Right cardiac atrium (tissue), 5 donors: ENCODE measurements at regions not wholly inside any gene's neighbourhood (a gene's known extent, or its start where the extent isn't known, plus 50 kb on each side); places are given as distances from the start of the nearest gene placed in this dataset.

ENCODE experiments used
- ATAC-seq, 2 donors: fragments of 200-7000 bp; cut with Tn5 transposase; one replicate each; pipeline versions ENCODE4 v1.8.0 to v1.9.1; 2020; ENCODE audit warnings: moderate library complexity in 2 of 2, mild to moderate bottlenecking in 1 of 2
- DNase-seq, 3 donors: peaks; one replicate each; pipeline ENCODE4 v3.0.0-alpha.2; 2020
- H3K27ac ChIP-seq: one replicate; pipeline ENCODE4 v1.5.1; 2013; ENCODE audit warnings: mild to moderate bottlenecking, low read length, control low read depth, moderate library complexity
- H3K27me3 ChIP-seq: one replicate; pipeline ENCODE4 v1.6.1; 2013; ENCODE audit not compliant: control insufficient read depth, insufficient read depth
- H3K4me1 ChIP-seq: one replicate; pipeline ENCODE4 v1.6.1; 2013; ENCODE audit warnings: low read length; ENCODE audit not compliant: control insufficient read depth, insufficient read depth
- H3K4me3 ChIP-seq: one replicate; pipeline ENCODE4 v1.5.1; 2013; ENCODE audit warnings: low read length, control low read depth
- H3K9me3 ChIP-seq: one replicate; pipeline ENCODE4 v1.6.1; 2013; ENCODE audit warnings: low read length; ENCODE audit not compliant: control insufficient read depth
- WGBS: extraction: QIAGEN DNeasy Blood & Tissue Kit; methylation state at CpG from one replicate; pipeline ENCODE4 v1.1.7; 2013; 5-methylcytosine and 5-hydroxymethylcytosine counted together
- intact Hi-C, 4 donors: fragments of 100-400 bp; cut with DNase I; formaldehyde crosslinking; loops; one replicate each; pipeline versions ENCODE4 v1.11.0 to v1.14.0; 2022 to 2023
- donor health status: healthy with polysubstance abuse.
- donor health status: DM: no; HTN: yes; CAD: no.
- donor health status: DM: no; HTN: no; CAD: no.
- donor health status: DM: no; HTN: yes; CAD: no; lungs with severe emphysema.
- donor health status: DM: yes; HTN: yes; CAD: no.

DNA sequence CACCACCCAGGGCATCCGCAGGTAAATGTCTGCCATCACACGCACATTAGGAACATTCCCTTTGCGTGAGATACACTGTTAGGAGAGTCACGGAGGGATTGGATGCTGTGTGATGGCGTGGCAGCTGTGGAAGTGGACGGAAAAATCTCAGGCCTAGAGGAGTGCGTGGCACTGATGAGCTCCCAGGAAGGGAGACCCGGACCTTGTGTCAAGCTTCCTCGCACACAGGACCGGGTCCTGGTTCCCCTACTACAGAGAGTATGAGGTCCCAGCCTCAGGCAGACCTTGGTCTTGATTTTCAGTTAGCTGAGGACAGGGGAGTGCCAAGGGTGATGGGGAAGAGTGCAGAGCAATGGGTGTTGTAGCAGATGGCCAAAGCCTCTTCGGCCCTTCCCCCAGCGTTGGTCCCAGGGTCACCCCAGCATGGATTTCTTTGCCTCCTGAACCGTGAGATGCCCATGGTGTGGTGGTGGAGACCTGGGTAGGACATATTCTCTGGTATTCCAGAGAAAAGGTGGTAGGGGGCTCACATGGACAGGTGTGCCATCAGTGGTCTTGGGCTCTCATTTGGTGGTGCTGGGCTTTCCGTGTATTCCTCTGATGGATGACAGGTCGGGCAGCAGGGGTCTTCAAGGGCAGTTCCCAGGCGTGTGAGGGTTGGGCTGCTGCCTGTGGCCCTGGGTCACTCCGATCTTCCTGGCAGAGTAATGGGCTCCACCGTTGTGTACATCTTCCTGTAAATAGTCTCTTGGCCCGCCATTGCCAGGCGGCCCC, 105.1 kb downstream of the SNRPN start:
- intact Hi-C loops: no loop called here
- WGBS: 91% methylated on average over 20 of the region's 20 CpGs
- peaks cover 97% of the 10 kb centered on the region for H3K9me3 ChIP-seq

GRCh38 chr15:25060472-25060803, 105.7 kb downstream of the SNRPN start:
- Histone ChIP-seq H3K4me3 (no peak overlapping the region), H3K4me1 (no peaks in the 10 kb centered on the region), H3K9me3 (peaks cover 97% of the 10 kb centered on the region), H3K27ac (no peak overlapping the region), H3K27me3 (no peaks in the 10 kb centered on the region)
- no peak for ATAC-seq
- intact Hi-C loops: no loop called here
- no peak for DNase-seq
- 88% methylated on average over 8 of the region's 8 CpGs for WGBS

More for the DNA sequence above, 105.1 kb downstream of the SNRPN start:
- ATAC-seq: no peak
- no peak overlapping the region for H3K4me3 ChIP-seq
- H3K4me1 ChIP-seq: no peaks in the 10 kb centered on the region
- DNase-seq: no peak
- H3K27ac ChIP-seq: no peak overlapping the region
- H3K27me3 ChIP-seq: no peaks in the 10 kb centered on the region

DNA sequence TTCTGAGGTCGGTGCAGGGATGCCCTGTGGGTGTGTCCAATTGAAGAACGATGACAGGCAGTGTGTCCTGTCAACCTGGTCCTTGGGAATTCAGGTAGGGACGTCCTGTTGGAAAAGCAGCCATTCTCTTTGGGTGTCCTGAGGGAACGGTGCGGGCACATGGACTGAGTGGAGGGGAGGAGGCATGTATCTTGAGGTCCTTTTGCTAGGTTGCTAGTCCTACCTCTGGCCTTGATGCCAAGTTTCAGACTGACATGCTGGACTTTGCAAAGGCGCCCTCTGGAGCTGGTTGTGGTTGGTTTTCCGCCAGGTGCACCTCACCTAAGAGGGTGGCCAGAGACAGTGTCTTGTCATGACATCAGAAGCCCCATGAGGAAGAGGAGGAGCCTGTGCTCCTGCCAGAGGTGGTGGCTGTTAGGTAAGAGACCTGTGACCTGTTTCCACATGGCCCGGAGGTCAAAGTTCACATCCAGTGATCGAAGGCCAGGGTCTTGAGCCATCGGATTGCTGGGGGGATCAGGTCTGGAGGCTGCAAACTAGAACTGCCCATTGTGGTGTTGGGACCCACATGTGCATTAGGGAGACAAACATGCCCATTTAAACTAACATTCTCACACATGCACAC, 106.3 kb downstream of the SNRPN start:
- ATAC-seq: no peak
- WGBS: 83% methylated on average over 10 of the region's 10 CpGs
- Histone ChIP-seq H3K27me3 (no peaks in the 10 kb centered on the region), H3K27ac (no peak overlapping the region), H3K4me3 (no peak overlapping the region), H3K4me1 (no peaks in the 10 kb centered on the region), H3K9me3 (peaks cover 97% of the 10 kb centered on the region)
- DNase-seq: no peak
- intact Hi-C loops: no loop called here

- peaks cover 97% of the 10 kb centered on the region for H3K9me3 ChIP-seq
- H3K4me3 ChIP-seq: no peak overlapping the region
- ATAC-seq: no peak
- DNase-seq: no peak
- WGBS: 93% methylated on average over 23 of the region's 23 CpGs
- intact Hi-C loops: no loop called here
- no peak overlapping the region for H3K27ac ChIP-seq
- no peaks in the 10 kb centered on the region for H3K27me3 ChIP-seq
- no peaks in the 10 kb centered on the region for H3K4me1 ChIP-seq
Observed at GRCh38 chr15:25061808-25062550, 107.2 kb downstream of the SNRPN start.

DNA sequence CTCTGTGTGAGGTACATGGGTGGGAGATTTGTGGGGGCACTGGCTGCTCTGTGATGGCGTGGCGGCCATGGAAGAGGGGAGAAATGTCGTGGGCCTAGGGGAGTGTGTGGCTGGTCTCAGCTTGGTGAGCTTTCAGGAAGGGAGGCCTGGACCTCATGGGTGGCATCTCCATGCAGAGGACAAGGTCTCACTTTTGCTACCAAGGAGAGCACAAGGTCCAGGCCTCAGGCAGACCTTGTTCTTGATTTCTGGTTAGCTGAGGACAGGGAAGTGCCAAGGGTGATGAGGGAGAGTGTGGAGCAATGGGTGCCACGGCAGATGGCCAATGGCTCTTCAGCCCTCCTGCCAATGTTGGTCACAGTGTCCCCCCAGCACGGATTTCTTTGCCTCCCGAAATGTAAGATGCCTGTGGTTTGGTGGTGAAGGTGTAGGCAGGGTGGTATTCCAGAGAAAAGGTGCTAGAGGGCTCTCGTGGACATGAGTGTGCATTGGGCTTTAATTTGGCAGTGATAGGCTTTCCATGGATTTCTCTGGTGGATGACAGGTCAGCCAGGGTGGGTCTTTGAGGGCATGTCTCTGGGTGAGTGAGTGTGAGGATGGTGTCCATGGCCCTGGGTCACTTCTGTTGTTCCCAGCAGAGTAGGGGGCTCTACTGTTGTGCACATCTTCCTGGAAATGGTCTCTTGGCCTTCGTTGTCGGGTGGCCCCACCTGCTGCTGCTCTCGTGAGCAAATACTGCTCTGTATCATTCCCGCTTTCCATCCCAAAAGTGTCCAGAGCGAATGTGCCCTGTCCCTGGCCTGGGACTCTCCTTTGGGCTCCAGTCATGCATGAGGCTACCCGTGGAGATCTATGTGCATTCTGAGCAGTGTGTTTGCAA, 108.0 kb downstream of the SNRPN start:
- no peak overlapping the region for H3K4me3 ChIP-seq
- 84% methylated on average over 13 of the region's 13 CpGs for WGBS
- H3K9me3 ChIP-seq: peaks cover 96% of the 10 kb centered on the region
- DNase-seq: no peak
- no peak overlapping the region for H3K27ac ChIP-seq
- H3K4me1 ChIP-seq: no peaks in the 10 kb centered on the region
- no peaks in the 10 kb centered on the region for H3K27me3 ChIP-seq
- ATAC-seq: no peak
- intact Hi-C loops: no loop called here

DNA sequence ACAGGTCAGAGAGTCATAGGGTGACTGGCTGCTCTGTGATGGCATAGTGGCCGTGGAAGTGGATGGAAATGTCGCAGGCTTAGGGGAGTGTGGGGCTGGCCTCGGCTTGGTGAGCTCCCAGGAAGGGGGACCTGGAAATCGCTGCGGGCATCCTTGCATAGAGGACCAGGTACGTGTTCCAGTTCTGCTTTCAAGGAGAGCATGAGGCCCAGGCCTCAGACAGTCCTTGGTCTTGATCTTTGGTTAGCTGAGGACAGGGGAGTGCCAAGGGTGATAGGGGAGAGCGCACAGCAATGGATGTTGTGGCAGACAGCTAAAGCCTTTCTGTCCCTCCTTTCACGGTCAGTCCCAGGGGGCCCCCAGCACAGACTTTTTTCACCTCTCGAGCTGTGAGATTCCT, 110.5 kb downstream of the SNRPN start:
- H3K27ac ChIP-seq: no peak overlapping the region
- DNase-seq (no peak), ATAC-seq (no peak)
- intact Hi-C loops: no loop called here
- no peaks in the 10 kb centered on the region for H3K4me1 ChIP-seq
- no peak overlapping the region for H3K4me3 ChIP-seq
- H3K9me3 ChIP-seq: peaks cover 96% of the 10 kb centered on the region
- 89% methylated on average over 9 of the region's 9 CpGs for WGBS
- H3K27me3 ChIP-seq: no peaks in the 10 kb centered on the region

DNA sequence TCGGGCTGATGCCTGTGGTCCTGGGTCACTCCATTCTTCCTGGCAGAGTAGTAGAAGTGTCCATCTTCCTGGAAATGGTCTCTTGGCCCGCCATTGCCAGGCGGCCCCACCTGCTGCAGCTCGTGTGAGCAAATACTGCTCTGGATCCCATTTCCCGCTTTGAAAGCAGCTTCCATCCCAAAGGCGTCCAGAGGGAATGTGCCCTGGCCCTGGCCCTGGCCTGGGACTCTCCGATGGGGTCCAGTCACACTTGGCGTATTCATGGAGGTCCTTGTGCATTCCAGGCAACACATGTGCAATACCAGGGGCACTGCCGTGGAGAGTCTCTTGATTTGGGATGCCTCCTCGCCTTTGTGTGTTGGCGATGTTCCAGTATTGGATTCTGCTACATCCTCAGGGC, 111.1 kb downstream of the SNRPN start:
- no peaks in the 10 kb centered on the region for H3K4me1 ChIP-seq
- WGBS: 89% methylated on average over 11 of the region's 11 CpGs
- no peak for DNase-seq
- no peak overlapping the region for H3K4me3 ChIP-seq
- no peak overlapping the region for H3K27ac ChIP-seq
- intact Hi-C loops: no loop called here
- H3K9me3 ChIP-seq: peaks cover 96% of the 10 kb centered on the region
- no peak for ATAC-seq
- H3K27me3 ChIP-seq: no peaks in the 10 kb centered on the region

- H3K27ac ChIP-seq: no peak overlapping the region
- H3K27me3 ChIP-seq: no peaks in the 10 kb centered on the region
- 88% methylated on average over 12 of the region's 12 CpGs for WGBS
- H3K4me1 ChIP-seq: no peaks in the 10 kb centered on the region
- no peak for DNase-seq
- peaks cover 96% of the 10 kb centered on the region for H3K9me3 ChIP-seq
- ATAC-seq: no peak
- H3K4me3 ChIP-seq: no peak overlapping the region
- intact Hi-C loops: no loop called here
Observed at GRCh38 chr15:25066708-25067107, 111.9 kb downstream of the SNRPN start.

DNA sequence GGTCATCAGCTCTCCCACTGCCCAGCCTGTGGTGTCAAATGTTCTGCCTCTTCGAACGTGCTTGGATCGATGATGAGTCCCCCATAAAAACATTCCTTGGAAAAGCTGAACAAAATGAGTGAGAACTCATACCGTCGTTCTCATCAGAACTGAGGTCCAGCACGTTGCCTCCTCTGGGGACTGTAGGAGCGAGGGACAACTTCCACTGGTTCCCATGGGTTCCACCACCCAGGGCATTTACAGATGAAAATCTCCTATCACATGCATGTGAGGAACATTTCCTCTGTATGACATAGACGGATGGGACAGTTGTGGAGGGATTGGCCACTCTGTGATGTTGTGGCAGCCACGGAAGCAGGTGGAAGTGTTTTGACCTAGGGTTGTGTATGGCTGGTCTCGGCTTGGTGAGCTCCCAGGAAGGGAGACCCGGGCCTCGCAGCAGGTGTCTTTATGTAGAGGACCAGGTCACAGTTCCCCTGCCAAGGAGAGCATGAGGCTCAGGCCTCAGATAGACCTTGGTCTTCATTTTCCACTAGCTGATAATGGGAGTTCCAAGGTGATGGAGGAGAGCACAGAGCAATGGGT, 113.0 kb downstream of the SNRPN start:
- DNase-seq: no peak
- Histone ChIP-seq H3K27ac (no peak overlapping the region), H3K9me3 (peaks cover 97% of the 10 kb centered on the region), H3K27me3 (no peaks in the 10 kb centered on the region), H3K4me3 (no peak overlapping the region), H3K4me1 (no peaks in the 10 kb centered on the region)
- 84% methylated on average over 12 of the region's 12 CpGs for WGBS
- intact Hi-C loops: no loop called here
- ATAC-seq: no peak

DNA sequence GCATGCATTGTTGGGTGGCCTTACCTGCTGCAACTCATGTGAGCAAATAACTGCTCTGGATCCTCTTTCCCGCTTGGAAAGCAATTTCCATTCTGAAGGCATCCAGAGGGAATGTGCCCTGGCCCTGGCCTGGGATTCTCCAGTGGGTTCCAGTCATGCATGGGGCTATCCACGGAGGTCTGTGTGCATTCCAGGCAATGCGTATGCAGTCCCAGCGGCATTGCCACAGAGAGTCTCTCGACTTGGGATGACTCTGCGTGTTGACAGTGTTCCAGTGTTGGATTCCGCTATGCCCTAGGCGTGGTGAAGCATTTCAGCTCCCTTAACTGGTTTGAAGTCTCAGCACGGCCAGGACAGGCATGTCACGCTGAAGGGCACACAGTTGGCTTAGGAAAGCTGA, 113.9 kb downstream of the SNRPN start:
- WGBS: 87% methylated on average over 10 of the region's 10 CpGs
- ATAC-seq: no peak
- intact Hi-C loops: no loop called here
- Histone ChIP-seq H3K27ac (no peak overlapping the region), H3K4me3 (no peak overlapping the region), H3K9me3 (peaks cover 93% of the 10 kb centered on the region), H3K4me1 (no peaks in the 10 kb centered on the region), H3K27me3 (no peaks in the 10 kb centered on the region)
- no peak for DNase-seq
